ACHN (cell line): ENCODE measurements at regions not wholly inside any gene's neighbourhood (a gene's known extent, or its start where the extent isn't known, plus 50 kb on each side); places are given as distances from the start of the nearest gene placed in this dataset.
"Not testable (repeated sequence)": the region's sequence is repeated elsewhere in the genome, so short reads cannot be mapped to it uniquely, and the experiment has no call there.

Experiments used
- DNase-seq: peaks from one replicate; pipeline ENCODE4 v3.0.0-alpha.2; 2015
- in situ Hi-C: cut with HindIII; loops from 2 replicates; pipeline ENCODE4 v1.10.0; 2017; ENCODE audit warnings: low sequenced_read_pairs, low pct_ligation_motif_present, low pct_unique_long_range_greater_than_20kb

GRCh38 chr7:81293806-81294205 is 375.0 kb upstream of the SEMA3C start:
- no peak for DNase-seq
- in situ Hi-C loops: no loop called here

- in situ Hi-C loops, DNase-seq: not testable (repeated sequence)
Observed at GRCh38 chr7:81286754-81287153, 367.9 kb upstream of the SEMA3C start.

- DNase-seq: no peak
- in situ Hi-C loops: no loop called here
Observed at GRCh38 chr7:81285142-81285871, 366.5 kb upstream of the SEMA3C start.

- peak; percentile 66 for DNase-seq
- in situ Hi-C loops: no loop called here
Observed at GRCh38 chr7:81284576-81284975, 365.7 kb upstream of the SEMA3C start.

- in situ Hi-C loops: no loop called here
- DNase-seq: no peak
Observed at GRCh38 chr7:81280531-81280930, 361.7 kb upstream of the SEMA3C start.

GRCh38 chr7:81277691-81278090 is 358.8 kb upstream of the SEMA3C start:
- no peak for DNase-seq
- in situ Hi-C loops: no loop called here

GRCh38 chr7:81273601-81274397 is 354.9 kb upstream of the SEMA3C start:
- DNase-seq: no peak
- in situ Hi-C loops: no loop called here

- in situ Hi-C loops: no loop called here
- no peak for DNase-seq
Observed at GRCh38 chr7:81272176-81272575, 353.3 kb upstream of the SEMA3C start.

- in situ Hi-C loops: no loop called here
- DNase-seq: no peak
Observed at GRCh38 chr7:81268551-81268950, 349.7 kb upstream of the SEMA3C start.

- no peak for DNase-seq
Observed at GRCh38 chr7:81267508-81267907, 348.7 kb upstream of the SEMA3C start.

GRCh38 chr7:81264116-81264515 is 345.3 kb upstream of the SEMA3C start:
- DNase-seq: no peak
- in situ Hi-C loops: no loop called here

More at GRCh38 chr7:81267508-81267907, 348.7 kb upstream of the SEMA3C start:
- in situ Hi-C loops: no loop called here

GRCh38 chr7:81260152-81260551 is 341.3 kb upstream of the SEMA3C start:
- DNase-seq: peak; percentile 55
- in situ Hi-C loops: no loop called here

GRCh38 chr7:81256991-81257390 is 338.1 kb upstream of the SEMA3C start:
- in situ Hi-C loops: loop anchor here (10.0 kb wide), 1 partner anchor 282 kb away; no protein-coding TSS in a partner anchor

GRCh38 chr7:81248420-81248819 is 329.6 kb upstream of the SEMA3C start:
- no peak for DNase-seq
- in situ Hi-C loops: no loop called here

More at GRCh38 chr7:81256991-81257390, 338.1 kb upstream of the SEMA3C start:
- peak; percentile 29 for DNase-seq

- DNase-seq, in situ Hi-C loops: not testable (repeated sequence)
Observed at GRCh38 chr7:81247364-81247763, 328.5 kb upstream of the SEMA3C start.

- DNase-seq: no peak
- in situ Hi-C loops: no loop called here
Observed at GRCh38 chr7:81245353-81245752, 326.5 kb upstream of the SEMA3C start.

GRCh38 chr7:81244224-81244623 is 325.4 kb upstream of the SEMA3C start:
- in situ Hi-C loops: no loop called here

GRCh38 chr7:81236560-81236959 is 317.7 kb upstream of the SEMA3C start:
- DNase-seq: no peak
- in situ Hi-C loops: no loop called here

More at GRCh38 chr7:81244224-81244623, 325.4 kb upstream of the SEMA3C start:
- DNase-seq: peak; percentile 18

- in situ Hi-C loops: no loop called here
- DNase-seq: no peak
Observed at GRCh38 chr7:81235997-81236396, 317.1 kb upstream of the SEMA3C start.

GRCh38 chr7:81234896-81235295 is 316.0 kb upstream of the SEMA3C start:
- no peak for DNase-seq
- in situ Hi-C loops: no loop called here
